Ishikawa (cell line): ENCODE measurements at regions not wholly inside any gene's neighbourhood (a gene's known extent, or its start where the extent isn't known, plus 50 kb on each side); places are given as distances from the start of the nearest gene placed in this dataset.

Experiments
- CEBPB ChIP-seq: IDR thresholded peaks from 2 replicates; pipeline ENCODE4 v1.6.1; 2012
- CREB1 ChIP-seq: IDR thresholded peaks from 2 replicates; pipeline ENCODE4 v1.6.1; 2012; ENCODE audit warnings: low read depth
- EGR1 ChIP-seq: IDR thresholded peaks from 2 replicates; pipeline ENCODE4 v1.6.1; 2012
- EP300 ChIP-seq: IDR thresholded peaks from 2 replicates; pipeline ENCODE4 v1.6.1; 2012; ENCODE audit warnings: borderline replicate concordance
- FOXM1 ChIP-seq: IDR thresholded peaks from 2 replicates; pipeline ENCODE4 v1.6.1; 2012; ENCODE audit warnings: low read depth, borderline replicate concordance
- MAX ChIP-seq: IDR thresholded peaks from 2 replicates; pipeline ENCODE4 v1.6.1; 2012
- NFIC ChIP-seq: IDR thresholded peaks from 2 replicates; pipeline ENCODE4 v1.6.1; 2012
- RAD21 ChIP-seq: IDR thresholded peaks from 2 replicates; pipeline ENCODE4 v1.6.1; 2012; ENCODE audit warnings: low read depth
- REST ChIP-seq: IDR thresholded peaks from 2 replicates; pipeline ENCODE4 v1.6.1; 2012; ENCODE audit warnings: low read depth, mild to moderate bottlenecking
- TAF1 ChIP-seq: IDR thresholded peaks from 2 replicates; pipeline ENCODE4 v1.6.1; 2012; ENCODE audit warnings: low read depth, mild to moderate bottlenecking
- TCF12 ChIP-seq: IDR thresholded peaks from 2 replicates; pipeline ENCODE4 v1.6.1; 2012; ENCODE audit warnings: low read depth
- TEAD4 ChIP-seq: IDR thresholded peaks from 2 replicates; pipeline ENCODE4 v1.6.1; 2012
- USF1 ChIP-seq: IDR thresholded peaks from 2 replicates; pipeline ENCODE4 v1.6.1; 2012
- YY1 ChIP-seq: IDR thresholded peaks from 2 replicates; pipeline ENCODE4 v1.6.1; 2012; ENCODE audit warnings: low read depth
- ZBTB7A ChIP-seq: IDR thresholded peaks from 2 replicates; pipeline ENCODE4 v1.6.1; 2012; ENCODE audit warnings: low read depth

GRCh38 chr11:93907901-93908300 lies 57.5 kb upstream of the VSTM5 start:
- no peak for TF ChIP-seq NFIC
- no peak for TF ChIP-seq FOXM1

- TF ChIP-seq TCF12 (no peak), CEBPB (no peak), RAD21 (no peak), USF1 (no peak; the same call in 1 of the 2 replicates), EGR1 (no peak), EP300 (no peak), NFIC (no peak), REST (no peak), TAF1 (no peak), YY1 (no peak), FOXM1 (no peak), CREB1 (no peak), TEAD4 (no peak), ZBTB7A (no peak)
Measured at GRCh38 chr11:93908689-93909088, 58.3 kb upstream of the VSTM5 start.

GRCh38 chr11:93917673-93918072 lies 67.3 kb upstream of the VSTM5 start:
- TF ChIP-seq NFIC: no peak
- TF ChIP-seq TAF1: no peak
- TF ChIP-seq FOXM1: no peak
- TF ChIP-seq REST: no peak
- no peak for TF ChIP-seq USF1
- TF ChIP-seq EP300: no peak
- TF ChIP-seq ZBTB7A: no peak
- TF ChIP-seq EGR1: no peak
- TF ChIP-seq YY1: no peak
- no peak for TF ChIP-seq TEAD4
- no peak for TF ChIP-seq CREB1
- TF ChIP-seq CEBPB: no peak
- no peak for TF ChIP-seq RAD21
- no peak for TF ChIP-seq TCF12
- TF ChIP-seq MAX: no peak

GRCh38 chr11:93921695-93922468 lies 71.5 kb upstream of the VSTM5 start:
- TF ChIP-seq TCF12 (no peak), RAD21 (peak; percentile 87), YY1 (no peak), FOXM1 (no peak), MAX (no peak)

GRCh38 chr11:93922830-93923229 lies 72.4 kb upstream of the VSTM5 start:
- no peak for TF ChIP-seq EGR1
- TF ChIP-seq CEBPB: no peak
- TF ChIP-seq NFIC: no peak
- TF ChIP-seq YY1: no peak
- no peak for TF ChIP-seq TEAD4
- TF ChIP-seq TAF1: no peak
- TF ChIP-seq EP300: no peak
- no peak for TF ChIP-seq TCF12
- no peak for TF ChIP-seq FOXM1
- no peak for TF ChIP-seq MAX

GRCh38 chr11:93929407-93929806 lies 79.0 kb upstream of the VSTM5 start:
- TF ChIP-seq EGR1: no peak
- no peak for TF ChIP-seq TEAD4
- no peak for TF ChIP-seq RAD21
- no peak for TF ChIP-seq MAX
- TF ChIP-seq YY1: no peak
